GM19324 (cell line): ENCODE measurements at regions not wholly inside any gene's neighbourhood (a gene's known extent, or its start where the extent isn't known, plus 50 kb on each side); places are given as distances from the start of the nearest gene placed in this dataset.

Experiments used
- ATAC-seq: cut with Tn5 transposase; IDR thresholded peaks from one replicate; pipeline ENCODE4 v1.9.1; 2021; ENCODE audit warnings: mild to moderate bottlenecking, moderate library complexity; ENCODE audit not compliant: unreplicated experiment, low FRiP score

DNA sequence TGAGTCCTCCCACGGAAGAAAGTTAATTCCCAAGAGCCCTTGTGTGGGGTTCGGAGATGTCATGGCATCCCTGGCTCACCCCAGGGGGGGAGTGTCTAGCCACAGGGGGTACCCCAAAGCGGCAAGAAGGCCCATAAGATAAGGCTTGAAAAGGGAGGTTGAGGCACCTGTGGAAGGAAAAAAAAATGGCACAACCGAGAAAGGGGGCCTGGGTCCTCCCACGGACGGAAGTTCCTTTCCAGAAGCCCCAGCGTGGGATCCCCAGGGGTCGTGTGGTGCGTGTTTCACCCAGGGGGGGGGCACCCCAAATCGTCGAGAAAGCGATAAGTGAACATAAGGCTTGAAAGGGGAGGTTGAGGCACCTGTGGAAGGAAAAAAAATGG lies 266.7 kb downstream of the ALG10 start:
- no peak for ATAC-seq

GRCh38 chr12:34289431-34290380 lies 267.4 kb downstream of the ALG10 start:
- no peak for ATAC-seq

DNA sequence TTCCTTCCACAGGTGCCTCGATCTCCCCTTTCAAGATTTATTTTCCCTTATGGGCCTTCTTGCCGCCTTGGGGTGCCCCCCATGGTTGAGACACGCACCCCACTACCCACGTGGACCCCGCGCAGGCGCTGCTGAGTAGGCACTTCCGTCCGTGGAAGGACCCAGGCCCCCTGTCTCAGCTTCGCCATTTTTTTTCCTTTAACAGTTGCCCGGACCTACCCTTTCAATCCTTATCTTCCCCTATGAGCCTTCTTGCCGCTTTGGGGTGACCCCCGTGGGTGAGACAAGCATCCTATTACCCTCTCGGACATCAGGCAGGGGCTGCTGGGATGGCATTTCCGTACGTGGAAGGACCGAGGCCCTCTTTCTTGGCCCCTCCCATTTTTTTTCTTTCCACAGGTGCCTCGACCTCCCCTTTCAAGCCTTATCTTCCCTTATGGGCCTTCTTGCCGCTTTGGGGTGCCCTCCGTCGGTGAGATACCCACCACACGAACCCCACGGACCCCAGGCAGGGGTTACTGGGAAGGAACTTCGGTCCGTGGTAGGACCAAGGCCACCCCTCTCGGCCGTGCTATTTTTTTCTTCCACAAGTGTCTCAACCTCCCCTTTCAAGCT lies 268.2 kb downstream of the ALG10 start:
- no peak for ATAC-seq

- no peak for ATAC-seq
These were observed 268.7 kb downstream of the ALG10 start for GRCh38 chr12:34291001-34291400.

GRCh38 chr12:34291426-34291901 lies 269.2 kb downstream of the ALG10 start:
- no peak for ATAC-seq

DNA sequence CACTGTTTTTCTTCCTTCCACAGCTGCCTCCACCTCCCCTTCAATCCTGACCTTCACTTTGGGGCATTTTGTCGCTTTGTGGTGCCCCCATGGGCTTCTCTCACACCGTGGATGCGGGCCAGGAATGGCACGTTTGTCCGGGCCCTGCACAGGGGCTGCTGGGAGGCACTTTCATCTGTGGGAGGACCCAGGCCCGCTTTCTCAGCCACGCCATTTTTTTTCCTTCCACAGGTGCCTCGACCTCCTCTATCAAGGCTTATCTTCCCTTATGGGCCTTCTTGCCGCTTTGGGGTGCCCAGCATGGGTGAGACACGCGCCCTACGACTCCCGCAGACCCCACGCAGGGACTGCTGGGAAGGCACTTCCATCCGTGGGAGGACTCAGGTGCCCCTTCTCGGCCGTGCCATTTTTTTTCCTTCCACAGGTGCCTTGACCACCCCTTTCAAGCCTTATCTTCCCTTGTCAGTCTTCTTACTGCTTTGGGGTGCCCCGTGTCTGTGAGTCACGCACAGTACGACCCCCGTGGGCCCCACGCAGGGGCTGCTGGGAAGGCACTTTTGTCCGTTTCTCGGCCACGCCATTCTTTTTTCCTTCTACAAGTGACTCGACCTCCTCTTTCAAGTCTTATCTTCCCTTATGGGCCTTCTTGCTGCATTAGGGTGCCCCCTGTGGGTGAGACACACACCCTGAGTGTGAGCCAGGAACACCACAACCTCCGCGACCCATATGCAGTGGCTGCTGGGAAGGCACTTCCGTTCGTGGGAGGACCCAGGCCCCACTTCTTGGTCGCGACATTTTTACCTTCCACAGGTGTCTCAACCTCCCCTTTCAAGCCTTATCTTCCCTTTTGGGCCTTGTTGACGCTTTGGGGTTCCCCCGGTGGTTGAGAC lies 270.7 kb downstream of the ALG10 start:
- no peak for ATAC-seq

DNA sequence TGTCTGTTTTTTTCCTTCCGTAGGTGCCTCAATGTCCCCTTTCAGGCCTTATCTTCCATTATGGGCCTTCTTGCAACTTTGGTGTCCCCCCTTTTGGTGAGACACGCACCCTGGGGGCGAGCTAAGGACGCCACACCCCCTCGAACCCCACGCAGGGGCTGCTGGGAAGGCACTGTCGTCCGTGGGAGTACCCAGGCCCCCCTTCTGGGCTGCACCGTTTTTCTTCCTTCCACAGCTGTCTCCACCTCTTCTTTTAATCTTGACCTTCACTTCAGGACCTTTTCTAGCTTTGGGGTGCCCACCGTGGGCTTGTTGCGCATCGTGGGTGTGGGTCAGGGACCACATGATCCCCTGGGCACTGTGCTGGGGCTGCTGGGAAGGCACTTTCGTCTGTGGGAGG lies 271.8 kb downstream of the ALG10 start:
- ATAC-seq, result no peak

GRCh38 chr12:34294671-34295365 lies 272.5 kb downstream of the ALG10 start:
- no peak for ATAC-seq

- no peak for ATAC-seq
These were observed 273.3 kb downstream of the ALG10 start for GRCh38 chr12:34295366-34296142.

- no peak for ATAC-seq
These were observed 274.1 kb downstream of the ALG10 start for GRCh38 chr12:34296143-34297041.

- no peak for ATAC-seq
These were observed 275.0 kb downstream of the ALG10 start for GRCh38 chr12:34297126-34297789.

- no peak for ATAC-seq
These were observed 275.5 kb downstream of the ALG10 start for GRCh38 chr12:34297790-34298164.

DNA sequence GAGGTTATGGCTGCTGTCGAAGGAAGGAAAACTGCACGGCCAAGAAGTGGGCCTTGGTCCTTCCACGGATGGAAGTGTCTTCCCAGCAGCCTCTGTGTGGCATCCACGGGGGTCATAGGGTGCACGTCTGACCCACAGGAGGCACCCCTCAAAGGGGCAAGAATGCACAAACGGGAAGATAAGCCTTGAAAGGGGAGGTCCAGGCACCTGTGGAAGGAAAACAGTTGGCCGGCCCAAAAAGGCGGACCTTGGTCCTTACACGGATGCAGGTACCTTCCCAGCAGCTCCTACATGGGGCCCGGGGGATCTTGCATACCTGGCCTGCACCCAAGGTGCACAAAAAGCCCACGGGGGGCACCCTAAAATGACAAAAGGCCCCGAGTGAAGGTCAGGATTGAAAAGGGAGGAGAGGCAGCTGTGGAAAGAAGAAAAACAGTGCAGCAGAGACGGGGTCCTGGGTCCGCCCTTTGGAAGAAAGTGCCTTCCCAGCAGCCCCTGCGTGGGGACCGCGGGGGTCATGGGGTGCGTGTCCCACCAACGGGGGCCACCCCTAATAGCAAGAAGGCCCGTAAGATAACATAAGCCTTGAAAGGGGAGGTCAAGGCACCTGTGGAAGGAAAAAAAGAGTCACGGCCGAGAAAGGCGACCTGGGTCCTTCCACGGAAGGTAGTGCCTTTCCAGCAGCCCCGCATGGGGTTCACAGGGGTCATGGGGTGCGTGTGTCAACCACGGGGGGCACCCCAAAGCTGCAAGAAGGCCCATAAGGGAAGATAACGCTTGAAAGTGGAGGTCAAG lies 276.1 kb downstream of the ALG10 start:
- ATAC-seq, result no peak

DNA sequence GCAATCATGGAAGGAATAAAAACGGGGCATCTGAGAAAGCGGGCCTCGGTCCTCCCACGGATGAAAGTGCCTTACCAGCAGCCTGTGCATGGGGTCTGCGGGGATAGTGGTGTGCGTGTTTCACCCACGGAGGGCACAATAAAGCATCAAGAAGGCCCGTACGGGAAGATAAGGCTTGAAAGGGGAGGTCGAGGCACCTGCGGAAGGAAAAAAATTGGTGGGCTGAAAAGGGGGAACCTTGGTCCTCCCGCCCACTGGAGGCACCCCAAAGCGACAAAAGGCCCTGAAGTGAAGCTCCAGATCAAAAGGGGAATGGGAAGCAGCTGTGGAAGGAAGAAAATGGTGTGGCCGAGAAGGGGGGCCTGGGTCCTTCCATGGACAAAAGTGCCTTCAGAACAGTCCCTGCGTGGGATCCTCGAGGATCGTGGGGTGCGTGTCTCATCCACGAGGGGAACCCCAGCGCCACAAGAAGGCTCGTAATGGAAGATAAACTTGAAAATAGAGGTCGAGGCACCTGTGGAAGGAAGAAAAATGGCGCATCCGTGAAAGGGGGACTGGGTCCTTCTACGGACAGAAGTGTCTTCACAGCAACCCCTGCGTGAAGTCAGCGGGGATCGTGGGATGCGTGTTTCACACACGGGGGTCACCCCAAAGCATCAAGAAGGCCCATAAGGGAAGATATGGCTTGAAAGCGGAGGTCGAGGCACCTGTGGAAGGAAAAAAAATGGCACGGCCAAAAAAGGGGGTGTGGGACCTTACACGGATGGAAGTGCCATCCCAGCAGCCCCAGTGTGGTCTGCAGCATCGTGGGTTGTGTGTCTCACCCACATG lies 276.9 kb downstream of the ALG10 start:
- no peak for ATAC-seq

GRCh38 chr12:34299802-34300193 lies 277.5 kb downstream of the ALG10 start:
- ATAC-seq, result no peak
